HS-5 (cell line): ENCODE measurements at regions not wholly inside any gene's neighbourhood (a gene's known extent, or its start where the extent isn't known, plus 50 kb on each side); places are given as distances from the start of the nearest gene placed in this dataset.
"Not testable (repeated sequence)": the region's sequence is repeated elsewhere in the genome, so short reads cannot be mapped to it uniquely, and the experiment has no call there.

ENCODE experiments used
- DNase-seq: peaks from one replicate; pipeline ENCODE4 v3.0.0-alpha.2; 2012; ENCODE audit warnings: low read depth

DNA sequence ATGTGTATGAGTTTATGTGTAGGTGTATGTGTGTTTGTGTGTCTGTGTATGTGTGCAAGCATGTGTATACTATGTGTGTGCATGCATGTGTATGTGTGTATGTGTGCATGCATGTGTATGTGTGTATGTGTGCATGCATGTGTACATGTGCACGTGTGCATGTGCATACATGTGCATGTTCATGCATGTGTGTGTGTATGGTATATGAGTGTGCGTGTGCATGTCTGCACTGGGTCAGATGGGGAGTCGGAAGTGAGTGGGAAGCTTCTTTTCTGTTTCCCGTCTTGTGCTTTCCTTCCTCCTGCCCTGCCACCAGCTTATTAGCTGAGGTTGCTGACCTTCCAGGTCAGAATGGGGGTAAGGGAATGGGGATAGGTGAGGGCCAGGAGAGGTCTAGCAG, 174.7 kb downstream of the MAP2K4 start:
- DNase-seq: no peak

DNA sequence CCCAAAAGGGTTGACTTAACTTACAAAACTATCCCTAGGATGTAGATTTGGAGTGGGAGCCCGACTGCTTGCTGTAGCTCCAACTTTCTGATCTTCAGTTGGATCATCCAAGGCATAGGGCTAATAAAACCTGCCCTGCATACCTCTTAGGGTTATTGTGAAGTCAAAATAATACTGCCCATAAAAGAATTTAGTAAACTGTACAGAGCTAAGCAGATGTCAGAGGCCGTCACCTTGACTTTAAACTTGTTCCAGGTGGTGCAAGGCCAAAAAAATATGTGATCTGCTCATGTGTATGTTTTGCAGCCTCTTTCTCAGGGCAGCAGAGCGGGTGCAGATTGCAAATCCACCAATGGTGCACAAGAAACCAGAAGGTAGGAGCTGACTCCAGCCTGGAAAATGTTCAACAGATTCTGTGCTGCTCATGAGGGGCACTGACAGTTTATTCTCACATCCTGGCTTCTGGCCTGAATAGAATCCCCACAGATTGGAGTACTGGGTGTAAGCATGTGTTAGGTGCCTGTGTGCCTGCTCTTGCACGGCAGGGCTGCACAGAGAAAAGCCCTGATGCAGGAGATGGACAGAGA, 180.7 kb downstream of the MAP2K4 start:
- DNase-seq: no peak

DNA sequence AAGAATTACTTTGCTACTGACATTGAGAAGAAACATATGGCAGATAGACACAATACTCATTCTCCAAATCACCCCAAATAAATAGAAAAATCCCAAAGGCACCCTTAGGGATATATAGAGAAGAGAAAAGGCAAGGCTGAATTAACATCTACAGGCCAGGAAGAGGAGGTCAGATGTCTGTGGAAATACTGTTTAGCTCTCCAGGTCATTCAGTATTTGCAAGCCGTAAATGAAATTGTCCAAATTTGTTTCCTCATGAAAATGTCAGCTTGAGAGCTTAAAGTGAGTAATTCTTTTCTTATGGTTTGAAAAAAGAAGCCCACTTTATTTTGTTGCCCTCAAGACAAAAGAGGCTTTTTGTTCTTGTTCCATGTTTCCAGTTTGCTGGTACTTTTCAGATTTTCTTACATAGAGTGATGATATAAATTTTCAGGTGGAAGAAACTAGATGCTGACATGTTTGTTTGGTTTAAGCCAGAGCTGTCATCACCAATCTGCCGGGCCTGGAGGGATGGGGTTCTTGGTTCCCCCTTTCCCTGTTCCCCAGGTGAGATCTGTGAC, 189.0 kb downstream of the MAP2K4 start:
- DNase-seq: no peak

DNA sequence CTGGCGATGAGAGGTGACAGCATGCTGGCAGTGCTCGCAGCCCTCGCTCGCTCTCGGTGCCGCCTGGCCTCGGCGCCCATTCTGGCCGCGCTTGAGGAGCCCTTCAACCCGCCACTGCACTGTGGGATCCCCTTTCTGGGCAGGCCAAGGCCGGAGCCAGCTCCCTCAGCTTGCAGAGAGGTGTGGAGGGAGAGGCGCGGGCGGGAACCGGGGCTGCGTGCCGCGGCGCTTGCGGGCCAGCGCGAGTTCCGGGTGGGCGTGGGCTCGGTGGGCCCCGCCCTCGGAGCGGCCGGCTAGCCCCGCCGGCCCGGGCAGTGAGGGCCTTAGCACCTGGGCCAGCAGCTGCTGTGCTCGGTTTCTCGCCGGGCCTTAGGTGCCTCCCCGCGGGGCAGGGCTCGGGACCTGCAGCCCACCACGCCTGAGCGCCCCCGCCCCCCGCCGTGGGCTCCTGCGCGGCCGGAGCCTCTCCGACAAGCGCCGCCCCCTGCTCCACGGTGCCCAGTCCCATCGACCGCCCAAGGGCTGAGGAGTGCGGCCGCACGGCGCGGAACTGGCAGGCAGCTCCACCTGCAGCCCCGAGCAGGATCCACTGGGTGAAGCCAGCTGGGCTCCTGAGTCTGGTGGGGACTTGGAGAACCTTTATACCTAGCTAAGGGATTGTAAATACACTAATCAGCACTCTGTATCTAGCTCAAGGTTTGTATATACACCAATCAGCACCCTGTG, 200.2 kb downstream of the MAP2K4 start:
- not testable (repeated sequence) for DNase-seq

DNA sequence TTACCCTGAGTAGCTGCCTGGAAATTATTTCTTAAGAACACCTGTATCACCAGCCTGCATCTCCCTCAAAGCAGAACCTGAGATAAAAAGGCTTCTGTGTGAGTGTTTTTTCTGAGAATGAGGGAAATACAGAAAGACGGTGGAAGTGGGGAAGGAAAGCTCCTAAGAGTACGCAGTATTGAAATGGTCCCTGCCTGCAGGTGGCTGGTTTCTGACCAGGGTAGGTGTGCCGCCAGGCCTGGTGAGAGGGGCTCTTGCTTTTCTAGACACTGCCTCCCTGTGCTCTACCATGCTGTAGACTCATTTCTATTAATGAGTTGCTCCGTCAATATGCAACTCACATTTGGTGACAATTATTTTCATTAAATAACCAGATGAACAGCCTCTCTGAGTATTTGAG, 201.7 kb downstream of the MAP2K4 start:
- DNase-seq: no peak

DNA sequence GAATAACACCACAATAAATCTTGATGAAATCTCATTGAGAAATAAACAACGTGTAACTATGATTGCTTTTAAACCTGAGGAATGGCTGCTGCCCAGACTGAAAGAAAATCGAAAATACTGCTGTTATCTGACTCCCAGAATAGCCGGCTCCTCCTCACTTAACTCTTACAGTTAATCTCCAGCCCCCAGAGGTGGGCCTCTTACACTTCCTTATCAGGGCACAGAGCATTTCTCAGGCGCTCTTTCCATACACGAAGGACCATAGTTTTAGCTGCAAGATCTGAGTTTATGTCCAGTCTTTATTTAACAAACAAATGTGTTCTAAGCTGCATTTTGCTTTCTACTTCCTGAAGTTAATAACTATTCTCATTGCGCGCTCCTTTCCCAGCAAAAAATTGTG, 206.9 kb downstream of the MAP2K4 start:
- DNase-seq: no peak

- DNase-seq: no peak
Measured at GRCh38 chr17:12229335-12229734, 208.7 kb downstream of the MAP2K4 start.

DNA sequence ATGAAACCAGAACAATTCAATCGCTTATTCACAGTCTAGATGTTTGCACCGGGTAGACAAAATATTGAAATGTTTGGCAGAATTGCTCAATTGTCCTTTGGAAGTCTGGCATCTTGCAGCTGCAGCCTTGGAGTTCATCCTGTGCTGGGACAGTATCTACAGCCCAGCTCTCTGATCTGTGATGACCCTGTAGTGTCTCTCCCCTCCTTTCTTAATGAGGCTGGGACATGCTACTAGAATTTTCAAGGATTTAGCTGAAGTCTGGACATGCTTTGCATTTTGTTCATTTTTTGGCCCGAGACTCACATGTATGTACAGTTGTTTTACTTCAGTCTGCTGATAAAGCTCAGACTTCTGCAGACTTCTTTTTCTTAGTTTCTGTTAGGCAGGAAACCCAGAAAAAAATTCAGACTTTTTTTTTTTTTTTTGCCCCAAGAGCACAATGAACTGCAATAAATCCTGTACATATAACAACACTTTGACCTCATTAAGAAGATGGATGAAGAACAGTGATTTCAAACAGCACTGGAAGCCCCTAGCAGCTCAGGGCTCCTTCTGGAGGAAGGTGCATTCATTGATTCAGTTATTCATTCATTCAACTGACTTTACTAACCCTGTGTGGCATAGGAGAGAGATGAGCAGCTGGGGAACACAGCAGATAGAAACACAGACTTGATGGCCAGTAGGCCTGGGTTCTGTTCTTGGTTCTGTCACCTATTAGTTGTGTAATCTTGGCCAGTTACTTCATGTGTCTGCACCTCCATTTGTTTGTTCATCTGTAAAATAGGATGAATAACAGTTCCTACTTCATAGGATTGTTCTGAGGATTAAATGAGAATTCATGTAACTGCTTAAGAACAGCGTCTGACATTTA, 210.0 kb downstream of the MAP2K4 start:
- no peak for DNase-seq

- DNase-seq: peak; percentile 32
Measured at GRCh38 chr17:12231355-12231682, 210.6 kb downstream of the MAP2K4 start.

- DNase-seq: not testable (repeated sequence)
Measured at GRCh38 chr17:12239021-12239420, 218.3 kb downstream of the MAP2K4 start.

- no peak for DNase-seq
Measured at GRCh38 chr17:12242345-12242954, 221.8 kb downstream of the MAP2K4 start.

DNA sequence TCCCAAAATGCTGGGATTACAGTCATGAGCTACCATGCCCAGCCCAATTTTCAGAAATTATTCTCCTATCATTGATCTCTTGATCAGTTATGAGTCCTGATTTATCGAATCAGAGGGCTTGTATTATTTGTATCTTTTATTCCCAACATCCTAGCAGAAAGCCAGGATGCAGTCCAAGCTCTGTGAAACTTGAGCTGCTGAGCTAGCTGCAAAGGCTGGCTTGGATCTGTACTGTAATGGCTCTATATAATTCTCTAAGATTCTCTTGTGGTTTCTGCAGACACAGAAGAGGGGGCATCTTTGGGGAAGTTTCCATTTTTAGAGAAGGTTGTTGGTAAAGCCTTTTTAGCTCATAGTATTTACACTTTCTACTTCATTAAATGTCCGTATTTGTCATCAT, 227.1 kb downstream of the MAP2K4 start:
- DNase-seq: no peak

- DNase-seq: no peak
Measured at GRCh38 chr17:12250973-12251372, 230.3 kb downstream of the MAP2K4 start.

- no peak for DNase-seq
Measured at GRCh38 chr17:12252462-12252861, 231.8 kb downstream of the MAP2K4 start.

- no peak for DNase-seq
Measured at GRCh38 chr17:12254460-12254859, 233.8 kb downstream of the MAP2K4 start.

DNA sequence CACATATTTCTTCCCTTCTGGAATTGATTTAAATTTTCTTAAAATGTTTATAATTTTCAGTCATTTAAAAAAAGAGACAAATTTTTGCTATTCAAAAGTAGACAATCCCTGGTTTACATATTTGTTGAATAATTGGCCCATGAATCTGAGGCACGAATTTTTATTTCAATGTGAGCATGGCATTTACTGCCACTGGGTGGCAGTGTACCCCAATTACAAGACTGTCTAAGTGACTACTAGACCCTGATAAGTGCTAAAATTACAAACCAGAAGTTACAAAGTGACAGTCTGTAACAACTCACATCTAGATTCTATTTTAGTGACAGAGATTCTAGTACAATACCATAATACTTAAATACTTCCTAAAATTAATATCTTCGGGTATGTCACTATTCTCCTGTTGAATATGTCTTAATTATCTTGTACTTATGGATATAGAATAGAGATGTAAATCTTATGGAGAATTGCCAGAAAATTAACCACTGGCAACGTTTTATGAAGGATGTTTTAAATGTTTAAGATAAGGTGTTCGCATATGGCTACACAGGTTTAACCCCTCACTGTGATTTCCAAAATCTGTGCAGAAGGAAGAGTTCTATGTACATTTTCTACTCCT, 235.8 kb downstream of the MAP2K4 start:
- DNase-seq: peak; percentile 19

- DNase-seq: no peak
Measured at GRCh38 chr17:12257176-12257575, 236.5 kb downstream of the MAP2K4 start.

- no peak for DNase-seq
Measured at GRCh38 chr17:12261354-12261753, 240.7 kb downstream of the MAP2K4 start.

- DNase-seq: no peak
Measured at GRCh38 chr17:12269751-12270150, 249.1 kb downstream of the MAP2K4 start.

DNA sequence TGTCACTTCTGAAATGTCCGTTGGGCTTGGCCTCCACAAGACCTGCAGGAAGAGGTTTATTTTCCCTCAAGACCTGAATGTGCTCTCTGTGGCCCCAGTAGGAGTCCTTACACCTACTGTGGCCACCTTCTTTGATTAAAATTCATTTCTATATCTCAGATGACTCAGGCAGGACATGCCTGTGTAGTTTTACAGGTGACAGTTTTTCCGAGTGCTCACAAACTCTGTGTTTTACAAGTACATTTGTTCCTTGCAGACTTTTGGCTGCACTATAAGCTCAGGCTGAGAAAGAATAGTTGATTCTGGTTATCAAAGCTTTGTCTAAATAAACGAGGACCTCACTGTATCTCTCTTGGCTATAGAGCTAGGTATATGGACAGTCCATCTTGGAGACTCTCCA, 257.1 kb downstream of the MAP2K4 start:
- no peak for DNase-seq

DNA sequence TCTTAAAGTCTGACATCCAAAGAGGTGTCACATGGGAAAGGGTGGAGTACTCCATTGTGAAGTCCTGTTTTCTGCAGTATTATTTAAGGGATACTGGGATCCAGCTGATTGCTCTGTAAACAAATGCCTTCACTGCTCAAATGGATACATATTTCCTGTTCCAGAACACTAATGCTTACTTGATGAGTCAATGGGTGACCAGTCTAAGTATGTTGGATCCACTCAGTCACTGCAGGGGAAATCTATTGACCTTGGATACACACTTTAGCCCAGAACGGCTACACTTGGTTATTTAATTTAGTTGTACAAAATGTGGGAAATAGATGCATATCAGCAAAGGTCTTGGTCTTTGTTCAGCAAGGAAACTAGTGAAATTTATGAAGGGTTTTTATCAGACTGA, 261.4 kb downstream of the MAP2K4 start:
- peak; percentile 63 for DNase-seq

DNA sequence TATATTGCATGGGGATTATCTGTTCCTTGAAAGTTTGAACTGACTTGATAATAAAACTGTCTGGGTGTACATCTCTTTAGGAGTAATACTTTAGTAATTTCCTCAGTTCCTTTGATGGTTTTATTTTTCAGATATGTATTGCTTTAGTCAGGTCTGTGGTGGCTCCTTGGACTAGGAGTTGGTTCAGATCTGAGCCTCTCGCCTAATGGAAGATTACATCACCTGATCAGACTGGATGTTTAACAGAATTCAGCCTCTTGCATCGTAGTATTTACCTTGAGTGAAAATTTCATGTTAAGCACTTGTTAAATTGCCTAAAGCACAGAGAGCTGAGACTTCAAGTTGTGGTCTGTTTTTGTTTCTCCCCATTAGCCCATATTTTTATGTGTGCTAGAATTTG, 267.3 kb downstream of the MAP2K4 start:
- DNase-seq: no peak
